GM19397 (cell line): ENCODE measurements at regions not wholly inside any gene's neighbourhood (a gene's known extent, or its start where the extent isn't known, plus 50 kb on each side); places are given as distances from the start of the nearest gene placed in this dataset.

Experiments
- ATAC-seq: cut with Tn5 transposase; IDR thresholded peaks from one replicate; pipeline ENCODE4 v1.9.1; 2021; ENCODE audit warnings: mild to moderate bottlenecking, moderate library complexity; ENCODE audit not compliant: unreplicated experiment

GRCh38 chr4:24476282-24476681 is 108.1 kb downstream of the DHX15 start:
- no peak for ATAC-seq

- no peak for ATAC-seq
Observed at GRCh38 chr4:24475756-24476155, 108.6 kb downstream of the DHX15 start.

GRCh38 chr4:24473309-24473721 is 111.0 kb downstream of the DHX15 start:
- ATAC-seq: no peak

- peak; percentile 66 for ATAC-seq
Observed at GRCh38 chr4:24472514-24473308, 111.6 kb downstream of the DHX15 start.

- ATAC-seq: no peak
Observed at GRCh38 chr4:24472161-24472510, 112.2 kb downstream of the DHX15 start.

GRCh38 chr4:24471486-24472160 is 112.7 kb downstream of the DHX15 start:
- ATAC-seq: no peak

GRCh38 chr4:24470666-24471485 is 113.5 kb downstream of the DHX15 start:
- ATAC-seq: no peak

GRCh38 chr4:24468071-24468470 is 116.3 kb downstream of the DHX15 start:
- no peak for ATAC-seq

GRCh38 chr4:24464566-24464965 is 119.8 kb downstream of the DHX15 start:
- no peak for ATAC-seq

GRCh38 chr4:24456431-24456830 is 127.9 kb downstream of the DHX15 start:
- ATAC-seq: no peak

GRCh38 chr4:24453951-24454350 is 130.4 kb downstream of the DHX15 start:
- ATAC-seq: no peak

- no peak for ATAC-seq
Observed at GRCh38 chr4:24451870-24452269, 132.5 kb downstream of the DHX15 start.

- no peak for ATAC-seq
Observed at GRCh38 chr4:24443200-24443599, 141.2 kb downstream of the DHX15 start.

- ATAC-seq: no peak
Observed at GRCh38 chr4:24440765-24441164, 143.6 kb downstream of the DHX15 start.

- no peak for ATAC-seq
Observed at GRCh38 chr4:24434241-24434640, 150.1 kb downstream of the DHX15 start.

GRCh38 chr4:24433515-24434214 is 150.7 kb downstream of the DHX15 start:
- no peak for ATAC-seq

GRCh38 chr4:24428850-24429249 is 155.5 kb downstream of the DHX15 start:
- no peak for ATAC-seq

GRCh38 chr4:24426557-24426956 is 157.8 kb downstream of the DHX15 start:
- ATAC-seq: no peak

GRCh38 chr4:24425863-24426262 is 158.5 kb downstream of the DHX15 start:
- ATAC-seq: no peak

GRCh38 chr4:24423670-24424069 is 160.7 kb downstream of the DHX15 start:
- ATAC-seq: no peak

GRCh38 chr4:24422644-24423043 is 161.7 kb downstream of the DHX15 start:
- no peak for ATAC-seq
